AG04450 (cell line): ENCODE measurements at regions not wholly inside any gene's neighbourhood (a gene's known extent, or its start where the extent isn't known, plus 50 kb on each side); places are given as distances from the start of the nearest gene placed in this dataset.
"Not testable (repeated sequence)": the region's sequence is repeated elsewhere in the genome, so short reads cannot be mapped to it uniquely, and the experiment has no call there.

Experiments used
- CTCF ChIA-PET: fragments of 300-600, 350-600 bp; formaldehyde crosslinking; extraction: SDS; loops from one replicate; lab custom pipeline; 2022; ENCODE audit warnings: antibody characterized with exemption, inconsistent platforms; lab: Charles Lee
- POLR2A ChIA-PET: fragments of 350-600 bp; formaldehyde crosslinking; extraction: SDS; loops from one replicate; lab custom pipeline; 2021; ENCODE audit warnings: antibody characterized with exemption, inconsistent platforms; lab: Yijun Ruan, JAX
- DNase-seq: peaks from one replicate; pipeline ENCODE4 v3.0.0-alpha.2; 2011; ENCODE audit warnings: low read depth, low spot score
- H3K27ac ChIP-seq: one replicate; pipeline ENCODE4 v1.5.1; 2012; ENCODE audit warnings: low read depth, low read length, control low read depth
- H3K27me3 ChIP-seq: one replicate; pipeline ENCODE4 v1.6.0; 2012; ENCODE audit warnings: low read length; ENCODE audit not compliant: control insufficient read depth, insufficient read depth
- H3K4me3 ChIP-seq: 2 replicates; pipeline ENCODE4 v1.5.1; 2011; ENCODE audit warnings: mild to moderate bottlenecking, low read depth, low read length, control low read depth
- H3K9me3 ChIP-seq: 2 replicates; pipeline ENCODE4 v1.5.1; 2012; ENCODE audit warnings: low read length; ENCODE audit not compliant: control insufficient read depth, insufficient read depth
- CTCF ChIP-seq: IDR thresholded peaks from 2 replicates; pipeline ENCODE4 v1.5.1; 2011; ENCODE audit warnings: low read depth, low read length, control low read depth, inconsistent platforms

GRCh38 chr14:51354846-51355245, 114.8 kb downstream of the TMX1 start:
- POLR2A ChIA-PET: no interaction called here
- CTCF ChIA-PET: no interaction called here
- H3K4me3 ChIP-seq: no peak overlapping the region

GRCh38 chr14:51356381-51356780, 116.3 kb downstream of the TMX1 start:
- ChIA-PET CTCF (no interaction called here), POLR2A (no interaction called here)
- Histone ChIP-seq H3K4me3 (no peak overlapping the region), H3K27ac (no peak overlapping the region), H3K27me3 (no peaks in the 10 kb centered on the region), H3K9me3 (peaks cover 3% of the 10 kb centered on the region; the same call in 1 of the 2 replicates)
- TF ChIP-seq CTCF: no peak
- DNase-seq: no peak

More at GRCh38 chr14:51354846-51355245, 114.8 kb downstream of the TMX1 start:
- H3K27ac ChIP-seq: no peak overlapping the region
- no peak for TF ChIP-seq CTCF
- DNase-seq: no peak
- H3K27me3 ChIP-seq: no peaks in the 10 kb centered on the region
- peaks cover 3% of the 10 kb centered on the region; the same call in 1 of the 2 replicates for H3K9me3 ChIP-seq

- CTCF ChIA-PET: interaction anchor here (1.0 kb wide), 2 partner anchors 31 to 74 kb away, joined by 3 to 4 read pairs; no protein-coding TSS in a partner anchor
- H3K9me3 ChIP-seq: no peaks in the 10 kb centered on the region; the same call in 1 of the 2 replicates
- H3K27me3 ChIP-seq: no peaks in the 10 kb centered on the region
- no peak for TF ChIP-seq CTCF
- DNase-seq: no peak
- H3K4me3 ChIP-seq: no peak overlapping the region
- peak overlapping the region; percentile 12 for H3K27ac ChIP-seq
- POLR2A ChIA-PET: no interaction called here
Measured at GRCh38 chr14:51357250-51357649, 117.2 kb downstream of the TMX1 start.

GRCh38 chr14:51360592-51360991, 120.5 kb downstream of the TMX1 start:
- DNase-seq: no peak
- POLR2A ChIA-PET: no interaction called here
- Histone ChIP-seq H3K4me3 (no peak overlapping the region), H3K9me3 (no peaks in the 10 kb centered on the region), H3K27me3 (no peaks in the 10 kb centered on the region), H3K27ac (no peak overlapping the region)
- TF ChIP-seq CTCF: no peak
- CTCF ChIA-PET: no interaction called here

- Histone ChIP-seq H3K27me3 (no peaks in the 10 kb centered on the region), H3K9me3 (no peaks in the 10 kb centered on the region; the same call in 1 of the 2 replicates), H3K4me3 (no peak overlapping the region), H3K27ac (no peak overlapping the region)
- ChIA-PET POLR2A (no interaction called here), CTCF (no interaction called here)
- no peak for TF ChIP-seq CTCF
- no peak for DNase-seq
Measured at GRCh38 chr14:51365241-51365965, 125.4 kb downstream of the TMX1 start.

- H3K9me3 ChIP-seq, POLR2A ChIA-PET, H3K4me3 ChIP-seq, CTCF ChIA-PET, H3K27me3 ChIP-seq, DNase-seq, H3K27ac ChIP-seq: not testable (repeated sequence)
Measured at GRCh38 chr14:51366460-51366859, 126.4 kb downstream of the TMX1 start.

- POLR2A ChIA-PET, H3K9me3 ChIP-seq, DNase-seq, H3K4me3 ChIP-seq, CTCF ChIA-PET, H3K27me3 ChIP-seq, H3K27ac ChIP-seq: not testable (repeated sequence)
Measured at GRCh38 chr14:51366866-51367599, 127.0 kb downstream of the TMX1 start.
